ENCODE measurements at regions not wholly inside any gene's neighbourhood (a gene's known extent, or its start where the extent isn't known, plus 50 kb on each side); places are given as distances from the start of the nearest gene placed in this dataset.

DNA sequence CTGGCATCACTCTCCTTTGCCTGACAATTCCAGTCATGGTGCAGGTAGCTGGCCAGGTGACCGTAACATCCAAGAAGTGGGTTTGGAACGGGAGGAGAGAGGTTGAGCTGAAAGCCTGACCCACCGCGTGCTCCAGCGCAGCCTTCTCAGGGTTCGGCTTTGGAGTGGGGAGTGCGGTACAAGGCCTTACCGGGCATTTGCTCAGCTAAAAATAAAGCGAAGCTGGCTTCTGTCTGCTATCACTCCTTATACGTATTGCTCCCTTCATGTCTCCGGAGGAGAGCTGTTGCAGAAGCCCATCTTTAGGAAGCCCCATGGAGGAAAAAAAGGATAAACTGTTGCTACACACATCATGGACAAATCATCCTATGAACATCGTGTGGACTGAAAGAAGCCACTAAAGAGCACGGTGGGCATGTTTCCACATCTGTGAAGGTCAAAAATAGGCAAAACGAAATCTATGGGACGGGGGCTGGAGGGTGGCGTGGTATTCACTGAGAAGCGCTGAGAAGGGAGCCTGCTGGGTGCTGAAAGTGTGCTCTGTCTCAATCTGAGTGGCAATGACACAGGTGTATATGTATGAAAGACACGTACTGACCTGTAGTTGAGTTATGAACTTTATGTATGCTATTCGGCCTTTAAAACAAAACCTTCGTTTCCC, 57.2 kb upstream of the TAB2 start:
- no peak for DNase-seq (ENCODE audit: low read depth)
- H3K4me3 ChIP-seq (ENCODE audit: low read length), result no peak overlapping the region
- TF ChIP-seq, protein P1, sequence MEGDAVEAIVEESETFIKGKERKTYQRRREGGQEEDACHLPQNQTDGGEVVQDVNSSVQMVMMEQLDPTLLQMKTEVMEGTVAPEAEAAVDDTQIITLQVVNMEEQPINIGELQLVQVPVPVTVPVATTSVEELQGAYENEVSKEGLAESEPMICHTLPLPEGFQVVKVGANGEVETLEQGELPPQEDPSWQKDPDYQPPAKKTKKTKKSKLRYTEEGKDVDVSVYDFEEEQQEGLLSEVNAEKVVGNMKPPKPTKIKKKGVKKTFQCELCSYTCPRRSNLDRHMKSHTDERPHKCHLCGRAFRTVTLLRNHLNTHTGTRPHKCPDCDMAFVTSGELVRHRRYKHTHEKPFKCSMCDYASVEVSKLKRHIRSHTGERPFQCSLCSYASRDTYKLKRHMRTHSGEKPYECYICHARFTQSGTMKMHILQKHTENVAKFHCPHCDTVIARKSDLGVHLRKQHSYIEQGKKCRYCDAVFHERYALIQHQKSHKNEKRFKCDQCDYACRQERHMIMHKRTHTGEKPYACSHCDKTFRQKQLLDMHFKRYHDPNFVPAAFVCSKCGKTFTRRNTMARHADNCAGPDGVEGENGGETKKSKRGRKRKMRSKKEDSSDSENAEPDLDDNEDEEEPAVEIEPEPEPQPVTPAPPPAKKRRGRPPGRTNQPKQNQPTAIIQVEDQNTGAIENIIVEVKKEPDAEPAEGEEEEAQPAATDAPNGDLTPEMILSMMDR (IDR thresholded peaks at IDR 0.05; ENCODE audit: insufficient read depth, low read depth, low read length, missing control alignments), result no peak

DNA sequence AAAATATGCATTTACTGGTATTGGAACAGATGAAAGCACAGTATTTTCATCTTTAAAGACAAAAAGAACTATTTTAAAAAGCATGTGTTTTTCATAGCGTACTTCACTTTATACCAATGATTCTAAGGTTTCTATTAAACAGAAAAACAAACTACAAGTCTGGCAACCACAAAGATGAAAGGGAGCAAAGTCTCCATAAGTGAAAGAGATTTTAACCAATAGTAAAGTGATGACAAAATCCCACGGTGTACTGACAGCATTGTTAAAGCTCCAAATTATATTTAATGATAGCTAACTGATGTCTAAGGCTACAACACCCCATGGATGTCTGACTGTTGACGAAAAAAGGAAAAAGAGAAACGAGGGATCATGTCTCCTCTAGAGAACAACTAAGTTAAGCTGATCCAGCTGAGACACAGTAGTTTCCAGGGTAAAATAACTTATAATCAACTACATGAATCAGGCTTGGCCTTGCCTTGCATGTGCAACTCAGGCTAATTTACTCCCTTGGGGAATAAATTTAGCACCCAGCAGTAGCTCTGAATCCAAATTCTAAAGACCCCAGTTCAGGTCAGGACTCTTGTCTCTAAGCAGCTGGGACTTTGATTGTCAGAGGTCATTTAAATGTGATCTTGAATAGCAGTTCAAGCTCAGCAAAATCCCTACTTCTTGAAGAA, 56.0 kb upstream of the TAB2 start:
- TF ChIP-seq, protein P1 (IDR thresholded peaks at IDR 0.05; ENCODE audit: insufficient read depth, low read depth, low read length, missing control alignments), result no peak
- no peak for DNase-seq (ENCODE audit: low read depth)
- no peak overlapping the region for H3K4me3 ChIP-seq (ENCODE audit: low read length)

DNA sequence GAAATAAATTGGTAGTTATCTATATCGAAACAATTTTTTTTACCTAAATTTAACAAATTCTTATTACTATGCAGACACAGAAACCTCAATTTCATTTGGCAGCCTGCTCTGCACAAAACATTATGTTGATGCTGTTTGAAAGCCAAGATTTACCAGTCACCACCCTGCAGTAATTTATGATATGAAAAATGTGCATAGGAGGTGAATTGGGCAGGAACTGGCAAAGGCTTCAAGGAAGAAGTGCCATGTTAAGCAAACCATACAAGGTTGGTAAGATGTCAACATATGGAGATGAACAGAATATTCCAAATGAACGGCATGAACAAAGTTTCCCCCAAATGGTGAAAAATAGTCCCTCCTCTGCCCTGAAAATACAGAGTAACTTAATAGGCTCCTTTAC, 54.2 kb upstream of the TAB2 start:
- DNase-seq (ENCODE audit: low read depth), result no peak
- TF ChIP-seq, protein P1 (IDR thresholded peaks at IDR 0.05; ENCODE audit: insufficient read depth, low read depth, low read length, missing control alignments), result no peak
- no peak overlapping the region for H3K4me3 ChIP-seq (ENCODE audit: low read length)

DNA sequence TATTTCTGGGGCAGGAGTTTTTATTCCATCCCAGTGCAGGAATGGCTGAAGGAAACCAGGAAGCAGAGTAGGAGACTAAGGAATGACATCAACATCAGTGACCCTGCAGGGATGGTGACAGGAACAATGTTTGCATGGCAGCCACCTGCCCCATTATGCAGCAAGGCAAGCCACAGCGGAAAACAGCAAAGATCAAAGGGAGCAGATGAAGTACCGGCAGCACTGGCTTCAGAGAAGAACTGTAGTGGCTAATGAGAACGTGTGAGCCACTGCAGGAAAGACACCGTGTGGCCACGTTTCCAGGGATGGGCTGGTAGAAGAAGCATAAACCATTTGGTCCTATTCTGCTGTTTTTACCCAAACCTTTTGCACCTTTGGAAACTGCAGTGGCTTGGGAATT, 52.9 kb upstream of the TAB2 start:
- no peak for DNase-seq (ENCODE audit: low read depth)
- TF ChIP-seq, protein P1 (IDR thresholded peaks at IDR 0.05; ENCODE audit: insufficient read depth, low read depth, low read length, missing control alignments), result no peak
- no peak overlapping the region for H3K4me3 ChIP-seq (ENCODE audit: low read length)

DNA sequence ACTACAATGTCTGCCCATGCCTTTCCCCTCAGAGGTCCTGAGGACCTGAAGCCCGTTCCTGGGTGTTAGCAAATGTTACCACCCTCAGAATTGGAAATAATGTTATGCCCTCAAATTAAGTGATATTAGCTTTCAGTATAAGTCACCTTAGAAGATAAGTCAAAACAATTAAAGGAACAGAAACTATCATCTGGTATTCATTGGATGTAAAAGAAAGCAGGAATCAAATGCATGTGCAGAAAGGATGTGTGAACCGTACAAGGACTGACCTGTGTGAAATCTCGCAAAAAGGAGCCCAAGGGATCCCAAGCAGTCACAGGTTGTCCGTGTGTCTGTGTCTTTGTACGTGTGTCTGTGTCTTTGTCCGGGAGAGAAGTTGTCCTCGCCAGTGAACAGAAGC, 51.6 kb upstream of the TAB2 start:
- no peak overlapping the region for H3K4me3 ChIP-seq (ENCODE audit: low read length)
- TF ChIP-seq, protein P1 (IDR thresholded peaks at IDR 0.05; ENCODE audit: insufficient read depth, low read depth, low read length, missing control alignments), result no peak
- DNase-seq (ENCODE audit: low read depth), result no peak

DNA sequence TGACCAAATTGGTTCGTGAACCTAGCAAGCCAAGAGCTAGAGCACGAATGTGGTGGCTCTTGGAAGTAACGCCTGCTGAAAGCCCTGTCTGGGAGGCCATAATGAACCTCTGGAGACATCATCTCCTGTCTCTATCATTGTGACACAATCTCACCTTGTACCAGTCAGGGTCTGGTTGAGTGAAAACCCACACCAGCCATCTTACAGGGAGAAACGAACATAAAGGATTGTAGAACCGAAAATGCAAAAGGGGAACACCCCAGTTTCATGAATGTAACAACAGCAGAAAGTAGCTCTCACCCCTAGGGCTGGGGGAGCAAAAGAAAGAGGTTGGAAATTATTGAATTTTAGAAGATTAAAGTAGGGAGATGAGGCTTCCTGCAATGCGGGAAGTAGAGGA, 50.9 kb upstream of the TAB2 start:
- no peak overlapping the region for H3K4me3 ChIP-seq (ENCODE audit: low read length)
- TF ChIP-seq, protein P1 (IDR thresholded peaks at IDR 0.05; ENCODE audit: insufficient read depth, low read depth, low read length, missing control alignments), result no peak
- no peak for DNase-seq (ENCODE audit: low read depth)

DNA sequence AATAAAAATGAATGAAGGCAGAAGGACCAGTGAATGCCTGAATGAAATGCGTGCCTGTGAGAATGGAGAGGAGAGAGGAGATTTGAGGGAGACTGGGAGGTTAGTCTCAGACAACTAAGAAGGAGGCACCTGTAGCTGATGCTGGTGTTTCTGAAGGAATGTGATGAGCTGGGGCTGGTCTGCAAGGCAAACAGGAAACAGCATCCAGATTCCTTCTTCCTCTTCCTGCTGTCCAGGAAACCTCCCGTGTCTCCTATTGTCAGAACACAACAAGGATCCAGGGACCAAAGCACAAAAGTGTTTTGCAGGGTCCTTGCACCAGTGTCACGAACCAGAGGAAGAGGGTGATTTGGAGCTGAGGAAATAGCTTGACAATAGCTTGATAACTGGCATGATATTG, 50.4 kb upstream of the TAB2 start:
- H3K4me3 ChIP-seq (ENCODE audit: low read length), result no peak overlapping the region
- TF ChIP-seq, protein P1 (IDR thresholded peaks at IDR 0.05; ENCODE audit: insufficient read depth, low read depth, low read length, missing control alignments), result no peak
- DNase-seq (ENCODE audit: low read depth), result no peak
